GM19043 (cell line): ENCODE measurements at regions not wholly inside any gene's neighbourhood (a gene's known extent, or its start where the extent isn't known, plus 50 kb on each side); places are given as distances from the start of the nearest gene placed in this dataset.

ENCODE experiments used
- ATAC-seq: cut with Tn5 transposase; IDR thresholded peaks from one replicate; pipeline ENCODE4 v1.9.1; 2021; ENCODE audit warnings: low read depth; ENCODE audit not compliant: unreplicated experiment

GRCh38 chr21:39060485-39061083 is 122.7 kb downstream of the PSMG1 start:
- ATAC-seq: no peak

DNA sequence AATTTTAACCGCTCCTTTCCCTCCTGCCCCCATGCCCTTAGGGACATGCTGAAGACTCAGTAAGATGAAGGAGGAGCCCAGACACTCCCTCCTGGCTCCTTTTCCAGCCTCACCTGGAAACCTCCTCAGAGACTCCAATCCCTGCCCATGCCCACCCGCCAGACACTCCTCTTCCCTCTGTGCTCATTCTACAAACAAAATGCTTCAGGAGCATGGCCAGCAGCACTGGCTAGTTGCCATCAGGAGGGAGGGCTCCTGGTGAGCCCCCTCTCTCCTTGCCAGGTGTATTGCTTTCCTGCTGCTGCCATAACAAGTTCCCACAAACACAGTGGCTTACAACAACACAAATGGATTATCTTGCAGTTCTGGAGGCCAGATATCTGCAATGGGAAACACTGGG is 126.1 kb downstream of the PSMG1 start:
- ATAC-seq: no peak

- no peak for ATAC-seq
Measured at GRCh38 chr21:39056636-39057035, 126.6 kb downstream of the PSMG1 start.

- no peak for ATAC-seq
Measured at GRCh38 chr21:39055167-39055767, 128.0 kb downstream of the PSMG1 start.

DNA sequence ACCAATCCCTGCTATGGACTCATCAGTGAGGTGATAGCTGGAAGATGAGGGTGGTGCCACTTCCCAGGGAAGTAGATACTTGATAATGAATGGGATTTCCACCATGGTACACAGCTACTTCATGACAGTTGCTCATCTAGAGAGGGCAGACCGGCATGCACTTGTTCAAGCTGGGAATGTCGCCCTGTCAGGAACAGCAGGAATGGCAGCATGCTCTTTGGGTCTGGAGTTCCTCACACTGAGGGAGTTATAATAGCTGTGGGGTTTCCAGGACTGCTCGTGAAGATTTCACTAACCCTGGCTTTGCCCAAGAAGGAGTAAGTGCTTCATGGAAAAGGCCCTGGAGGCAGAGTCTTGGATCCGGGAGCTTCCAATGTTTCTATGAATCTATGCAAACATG is 129.2 kb downstream of the PSMG1 start:
- ATAC-seq: no peak

DNA sequence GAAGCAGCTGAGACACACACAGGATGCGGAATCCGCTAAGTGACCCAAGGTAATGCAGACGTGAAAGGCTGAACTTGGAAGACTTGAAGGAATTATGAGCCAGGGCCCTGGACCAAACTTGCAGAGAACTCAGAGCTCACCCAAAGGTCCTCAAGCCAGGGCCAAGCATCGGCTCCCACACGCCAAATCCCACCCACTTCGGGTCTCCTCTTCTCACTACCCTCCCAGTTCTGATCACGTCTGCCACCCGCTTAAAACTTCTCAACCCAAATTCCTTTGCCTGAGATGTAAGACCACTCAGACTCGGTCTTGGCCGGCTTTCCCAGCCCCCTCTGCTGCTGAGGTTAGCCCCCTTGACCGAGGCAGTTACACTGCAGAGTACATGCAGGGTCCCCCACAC is 130.1 kb downstream of the PSMG1 start:
- ATAC-seq: no peak

GRCh38 chr21:39052718-39053117 is 130.5 kb downstream of the PSMG1 start:
- no peak for ATAC-seq

DNA sequence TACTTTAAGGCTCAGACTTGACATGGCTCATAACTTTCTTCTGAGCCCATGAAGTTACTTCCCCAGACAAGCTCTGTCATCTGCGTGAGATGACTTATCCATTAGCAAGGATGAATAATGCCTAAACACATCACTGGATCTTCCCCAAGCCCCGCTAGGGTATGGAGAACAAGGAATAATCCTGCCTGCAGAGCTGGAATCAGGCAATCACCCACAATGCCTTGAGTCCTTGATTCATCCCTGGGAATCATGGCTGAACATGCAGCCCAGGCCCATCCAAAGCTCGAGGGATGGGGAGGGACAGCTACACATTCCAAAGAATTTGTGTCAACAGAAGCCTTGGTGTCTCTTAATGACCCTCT is 131.7 kb downstream of the PSMG1 start:
- no peak for ATAC-seq

GRCh38 chr21:39050841-39051587 is 132.2 kb downstream of the PSMG1 start:
- ATAC-seq: no peak

GRCh38 chr21:39048574-39048973 is 134.7 kb downstream of the PSMG1 start:
- ATAC-seq: no peak

DNA sequence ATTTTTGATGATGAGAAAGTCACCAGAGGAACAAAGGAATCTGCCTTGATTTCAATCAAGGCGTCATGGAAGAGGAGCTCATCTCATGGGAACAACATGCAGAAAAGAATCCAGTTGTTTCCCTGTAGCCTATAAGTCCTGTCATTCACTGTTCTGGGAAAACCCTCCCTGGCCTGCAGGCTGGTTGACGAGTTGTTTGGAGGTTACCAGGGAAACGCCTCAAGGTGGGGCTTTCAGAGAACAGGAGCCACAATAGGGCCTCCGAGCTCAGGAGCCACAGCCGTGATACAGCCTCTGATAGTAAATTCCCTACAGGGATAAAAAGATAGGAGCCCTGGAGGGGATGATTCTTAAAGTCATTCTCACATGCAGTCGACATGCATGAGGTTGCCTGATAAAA is 135.2 kb downstream of the PSMG1 start:
- no peak for ATAC-seq

- ATAC-seq: no peak
Measured at GRCh38 chr21:39047046-39047445, 136.2 kb downstream of the PSMG1 start.

GRCh38 chr21:39046236-39046916 is 136.9 kb downstream of the PSMG1 start:
- ATAC-seq: no peak

DNA sequence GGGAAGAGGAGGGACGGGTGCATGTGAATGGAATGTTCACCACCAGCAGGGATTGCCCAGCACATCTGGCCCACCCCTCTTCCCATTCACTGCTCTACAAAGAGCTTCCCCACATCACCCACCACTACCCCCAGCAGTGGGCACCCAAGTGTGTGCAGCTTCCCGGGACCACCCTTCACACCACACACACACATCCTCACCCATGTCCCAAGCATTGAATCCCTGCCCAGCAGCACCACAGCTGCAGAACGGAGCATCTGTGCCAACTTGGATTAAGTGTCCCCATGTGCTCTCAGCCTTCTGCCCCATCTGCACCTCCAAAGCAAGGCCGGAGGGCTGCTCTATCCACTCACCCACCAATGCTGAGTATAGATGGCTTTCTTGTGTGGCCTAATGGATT is 141.4 kb downstream of the PSMG1 start:
- no peak for ATAC-seq

GRCh38 chr21:39040494-39041110 is 142.6 kb downstream of the PSMG1 start:
- no peak for ATAC-seq

GRCh38 chr21:39037807-39038405 is 145.3 kb downstream of the PSMG1 start:
- no peak for ATAC-seq

- ATAC-seq: no peak
Measured at GRCh38 chr21:39036581-39036980, 146.7 kb downstream of the PSMG1 start.

DNA sequence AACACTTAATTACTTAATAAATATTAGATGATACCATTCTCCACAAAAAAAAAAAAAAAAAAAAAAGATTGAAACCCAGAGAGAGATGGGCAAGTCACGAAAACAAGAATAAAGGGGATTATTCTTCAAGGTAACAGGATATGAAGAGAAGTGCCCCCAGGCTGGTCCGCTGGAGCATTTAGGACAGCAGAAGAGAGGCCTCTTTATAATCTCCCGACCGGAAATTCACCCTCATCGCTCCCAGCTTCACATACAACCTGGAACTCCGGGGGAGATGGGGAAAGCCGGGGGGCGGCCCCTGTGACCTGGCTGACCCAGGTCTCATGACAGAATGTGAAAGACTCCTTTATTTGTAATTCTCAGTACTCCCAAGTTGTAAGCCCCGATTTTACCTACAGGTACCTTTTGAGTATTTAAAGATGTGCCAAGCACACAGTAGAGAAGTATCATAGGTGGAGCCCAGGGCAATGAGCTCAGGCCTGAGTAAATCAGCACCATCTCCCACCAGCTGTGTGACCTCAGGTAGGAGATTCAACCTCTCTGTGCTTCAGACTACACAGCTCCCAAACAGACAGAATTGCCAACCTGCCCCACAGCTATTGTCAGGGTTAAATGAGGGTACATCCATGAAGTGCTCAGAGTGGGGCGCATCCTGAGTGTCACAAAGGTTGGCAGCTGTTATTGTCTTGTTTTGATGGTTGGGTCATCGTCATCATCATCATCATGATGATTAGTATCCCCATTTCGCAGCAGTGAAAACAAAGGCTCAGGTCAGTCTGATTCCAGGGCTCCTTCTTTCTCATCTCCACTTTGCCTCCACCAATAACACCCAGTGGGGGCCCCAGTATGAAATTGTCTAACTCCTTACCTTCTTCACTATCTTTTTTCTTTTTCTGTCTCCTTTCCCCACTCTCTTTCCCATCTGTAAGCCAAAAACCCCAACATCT is 148.4 kb downstream of the PSMG1 start:
- ATAC-seq: no peak

- no peak for ATAC-seq
Measured at GRCh38 chr21:39033878-39034589, 149.2 kb downstream of the PSMG1 start.
